ENCODE measurements at regions not wholly inside any gene's neighbourhood (a gene's known extent, or its start where the extent isn't known, plus 50 kb on each side); places are given as distances from the start of the nearest gene placed in this dataset.

- TF ChIP-seq TIGD3 (CRISPR knock-in tag; IDR thresholded peaks at IDR 0.05; ENCODE audit: borderline replicate concordance) (no peak), ZNF75D (CRISPR knock-in tag; IDR thresholded peaks at IDR 0.05; ENCODE audit: borderline replicate concordance) (no peak), POLR2AphosphoS2 (IDR thresholded peaks at IDR 0.05; ENCODE audit: low read depth, low read length) (no peak), ZKSCAN1 (IDR thresholded peaks at IDR 0.05; ENCODE audit: low read length) (no peak), CTCF (CRISPR knock-in tag; IDR thresholded peaks at IDR 0.05) (no peak)
Observed at GRCh38 chr3:87792534-87793336, 266.1 kb downstream of the CGGBP1 start, which contains the start of gene HTR1F.

Measured in HepG2 (cell line).